Stimulated activated CD8-positive, alpha-beta memory T cell treated with anti-CD3 and anti-CD28 coated beads, Interleukin-12 subunit alpha, Interleukin-12 subunit beta, amount 100 ng/mL, for 24 hours (primary cell): ENCODE measurements at regions not wholly inside any gene's neighbourhood (a gene's known extent, or its start where the extent isn't known, plus 50 kb on each side); places are given as distances from the start of the nearest gene placed in this dataset.

Source experiments
- DNase-seq: peaks from one replicate; pipeline ENCODE4 v3.0.0-alpha.2; 2020; ENCODE audit errors: extremely low read depth

DNA sequence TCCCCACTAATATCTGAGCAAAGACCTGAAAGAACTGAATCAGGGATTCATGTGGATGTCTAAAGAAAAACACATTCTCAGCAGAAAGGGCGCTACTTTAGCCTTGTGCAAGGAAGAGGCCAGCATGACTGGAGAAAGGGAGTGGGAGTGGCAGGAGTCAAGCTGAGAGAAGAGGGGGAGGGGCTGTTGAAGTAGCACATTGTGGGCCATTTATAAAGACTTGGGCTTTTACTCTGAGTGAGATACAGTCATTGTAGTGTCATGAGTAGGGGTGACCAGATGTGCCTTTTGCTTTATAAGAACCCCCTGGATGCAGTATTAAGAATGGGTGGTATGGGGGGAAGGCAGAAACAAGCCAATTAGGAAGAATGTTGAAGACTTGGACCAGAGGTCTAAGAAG, 452.8 kb downstream of the ENC1 start:
- DNase-seq, result no peak

DNA sequence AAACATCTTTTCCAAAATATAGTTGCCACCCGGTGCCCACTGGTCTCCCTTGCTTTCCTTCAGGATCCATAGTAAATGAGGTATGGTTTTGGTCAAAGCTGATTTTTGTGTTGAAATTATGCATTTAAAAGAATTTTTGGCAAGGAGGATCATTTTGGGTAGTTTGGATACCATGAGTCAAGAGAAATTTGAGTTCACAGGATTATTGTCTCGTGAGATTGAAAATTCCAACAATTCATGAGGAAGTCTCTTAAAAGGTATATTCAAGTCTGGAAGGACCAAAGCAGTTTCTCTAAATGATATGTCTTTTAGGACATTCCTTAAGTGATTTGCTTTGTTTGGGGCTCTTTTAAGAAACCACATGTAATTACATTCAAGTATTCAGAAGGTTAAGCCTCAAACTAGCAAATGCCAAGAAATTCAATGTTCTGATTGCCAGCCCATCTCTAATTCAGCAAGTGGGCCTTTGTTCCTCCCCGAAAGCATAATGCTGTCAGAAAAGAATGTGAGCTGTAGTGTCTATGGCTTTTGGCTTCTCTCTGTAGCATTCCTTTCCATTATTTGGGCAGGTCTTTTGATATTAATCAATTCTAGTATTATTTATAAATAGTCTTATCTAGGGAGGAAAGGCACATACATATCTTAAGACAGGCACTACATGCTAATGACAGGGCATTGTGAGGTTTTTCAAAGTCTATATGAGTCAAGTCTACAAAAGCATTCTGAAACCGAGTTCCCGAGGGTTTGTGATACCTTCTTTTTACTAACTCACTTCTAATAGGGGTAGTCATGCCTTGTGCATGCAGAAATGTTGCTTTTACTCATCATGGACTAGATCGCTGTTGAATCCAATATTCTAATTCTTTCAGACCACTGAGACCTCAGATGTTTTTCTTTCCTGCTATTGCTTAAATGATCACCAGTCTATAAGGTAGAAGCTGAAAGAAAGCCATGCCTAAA, 453.9 kb downstream of the ENC1 start:
- DNase-seq, result no peak

- no peak for DNase-seq
Measured at GRCh38 chr5:74185599-74185998, 454.9 kb downstream of the ENC1 start.

- DNase-seq, result no peak
Measured at GRCh38 chr5:74184649-74185048, 455.9 kb downstream of the ENC1 start.

DNA sequence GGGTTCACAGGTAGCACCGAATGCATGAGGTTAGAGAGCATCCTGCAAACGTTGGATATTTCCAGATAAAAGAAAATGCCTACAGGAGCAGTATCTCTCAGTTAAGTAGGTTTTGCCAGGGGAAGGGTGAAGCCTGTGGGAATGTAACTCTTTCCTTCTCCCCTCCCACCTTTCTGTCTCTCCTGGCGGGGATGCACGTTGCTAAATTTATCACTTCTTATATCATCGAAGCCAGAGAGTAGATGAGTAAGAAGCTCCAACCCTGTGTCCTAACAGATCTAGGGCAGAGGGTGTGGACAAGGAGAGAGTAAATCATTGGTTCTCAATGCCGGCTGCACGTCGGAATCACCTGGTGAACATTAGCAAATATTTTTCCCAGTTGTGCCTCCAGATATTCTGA, 457.5 kb downstream of the ENC1 start:
- no peak for DNase-seq

DNA sequence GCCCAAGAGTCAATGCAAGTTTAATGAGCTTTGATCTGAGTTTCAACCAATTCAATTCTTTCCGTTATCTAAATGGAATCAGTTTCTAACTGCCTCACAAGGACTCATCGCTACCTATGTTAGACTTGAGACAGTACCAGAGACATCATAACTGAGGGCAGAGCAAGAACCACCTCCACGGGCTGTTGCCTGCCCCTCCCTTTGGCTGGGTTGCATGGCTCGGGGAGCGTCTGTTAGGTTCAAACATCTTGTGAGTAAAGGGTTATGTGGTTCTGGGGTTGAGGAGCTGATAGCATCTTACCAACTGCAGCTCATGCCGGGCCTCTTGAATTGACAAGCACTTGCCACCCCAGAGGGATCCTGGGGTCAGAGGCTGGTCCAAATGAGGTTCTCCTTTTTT, 457.9 kb downstream of the ENC1 start:
- no peak for DNase-seq

- no peak for DNase-seq
Measured at GRCh38 chr5:74179701-74180100, 460.8 kb downstream of the ENC1 start.

- DNase-seq, result no peak
Measured at GRCh38 chr5:74179179-74179578, 461.3 kb downstream of the ENC1 start.

DNA sequence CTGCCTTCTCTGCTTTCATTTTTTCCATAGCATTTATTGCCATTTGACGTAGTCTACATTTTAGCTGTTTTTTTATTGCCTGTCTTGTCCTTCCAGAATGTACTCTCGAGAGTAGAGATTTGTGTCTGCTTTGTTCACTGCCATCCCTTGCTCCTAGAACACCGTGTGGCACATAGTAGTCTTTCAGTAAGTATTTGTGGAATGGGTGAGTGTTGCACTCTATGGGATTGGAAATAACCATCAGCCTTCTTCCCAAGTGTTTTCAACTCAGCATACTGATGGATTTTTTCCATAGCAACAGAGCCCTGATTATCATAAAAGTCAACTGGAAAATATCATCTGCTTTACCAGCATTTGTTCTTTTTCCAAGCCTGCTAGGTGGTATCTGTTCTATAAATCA, 462.6 kb downstream of the ENC1 start:
- no peak for DNase-seq

GRCh38 chr5:74174366-74174765, 466.2 kb downstream of the ENC1 start:
- DNase-seq, result no peak

DNA sequence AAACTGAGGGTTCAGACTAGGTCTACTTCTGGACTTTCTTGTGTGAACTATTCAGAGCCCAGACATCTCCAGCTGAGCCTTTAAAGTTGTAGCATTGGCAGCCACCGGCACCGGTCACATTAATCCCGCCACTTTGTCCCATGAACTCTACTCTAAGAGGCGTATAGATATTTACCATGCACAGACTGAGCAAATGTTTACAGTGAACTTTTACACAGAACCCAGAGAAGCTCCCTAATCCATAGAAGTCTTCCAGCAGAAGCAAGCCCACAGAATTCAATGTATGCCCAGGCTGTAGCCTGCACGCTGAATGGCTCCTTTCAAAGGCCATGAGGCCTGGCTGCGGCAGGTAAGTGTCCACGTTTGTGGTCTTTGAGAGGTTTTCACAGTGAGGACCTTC, 466.9 kb downstream of the ENC1 start:
- DNase-seq, result no peak

GRCh38 chr5:74173241-74173640, 467.3 kb downstream of the ENC1 start:
- DNase-seq, result no peak

DNA sequence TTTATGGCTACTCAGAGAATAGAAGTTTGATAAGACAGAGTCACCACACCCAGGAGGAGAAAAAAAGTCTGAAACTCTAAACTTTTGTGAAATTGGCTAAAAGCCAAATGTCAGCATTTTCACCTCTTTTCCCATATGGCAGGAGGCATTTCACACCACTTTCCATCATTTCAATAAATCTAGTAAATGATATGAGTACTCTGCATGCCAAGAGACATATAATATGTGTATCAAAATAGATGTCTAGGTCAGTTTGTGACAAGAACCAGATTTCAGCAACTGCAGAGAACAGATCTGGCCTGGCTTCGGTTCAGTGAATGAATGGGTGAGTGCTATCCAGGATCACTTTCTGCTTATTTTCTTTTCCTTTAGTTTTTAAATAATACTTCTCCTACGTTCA, 470.8 kb downstream of the ENC1 start:
- DNase-seq, result no peak

GRCh38 chr5:74167930-74168315, 472.6 kb downstream of the ENC1 start:
- no peak for DNase-seq

- no peak for DNase-seq
Measured at GRCh38 chr5:74167206-74167929, 473.2 kb downstream of the ENC1 start.

GRCh38 chr5:74166064-74166463, 474.5 kb downstream of the ENC1 start:
- DNase-seq, result no peak

DNA sequence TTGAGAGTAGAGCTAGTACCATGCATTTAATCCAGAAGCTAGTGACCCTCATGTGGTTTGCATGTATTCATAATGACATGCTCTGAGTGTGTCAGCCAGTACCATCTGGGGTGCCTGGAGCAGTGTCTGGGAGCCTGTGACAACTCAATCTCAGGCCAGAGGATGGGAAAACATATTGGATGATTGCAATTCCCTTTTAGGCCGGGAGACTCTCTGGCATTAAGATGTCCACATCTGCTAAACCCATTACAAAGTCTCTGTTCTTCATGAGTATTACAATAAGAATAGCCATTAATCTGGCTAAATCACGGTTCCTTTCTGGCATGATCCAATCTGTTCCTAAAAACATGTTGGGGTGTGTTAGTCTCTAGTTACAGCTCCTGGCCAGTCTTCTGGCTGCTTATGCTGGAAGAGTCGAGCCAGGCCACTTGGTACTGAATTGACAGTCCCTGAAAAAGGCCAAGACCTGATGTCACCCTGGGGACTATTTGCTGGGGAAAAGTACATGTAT, 475.7 kb downstream of the ENC1 start:
- DNase-seq, result no peak

DNA sequence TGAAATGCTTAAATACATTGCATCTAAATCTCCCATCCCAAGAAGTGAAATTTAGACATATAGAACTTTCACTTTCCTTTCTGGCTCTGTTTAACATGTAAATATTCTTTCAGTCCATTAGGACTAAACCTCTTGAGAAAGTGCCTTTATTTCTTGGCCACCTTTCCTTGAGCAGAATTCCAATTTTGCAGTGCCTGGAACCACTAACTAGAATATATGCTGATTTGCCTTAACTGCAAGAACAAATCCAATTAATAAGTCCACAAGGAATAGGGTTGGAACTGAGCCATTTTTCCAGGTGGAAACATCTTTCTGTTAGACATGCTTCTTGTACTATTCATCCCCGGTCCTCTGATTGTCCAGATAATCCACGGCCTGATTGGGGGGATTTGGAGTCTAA, 478.0 kb downstream of the ENC1 start:
- DNase-seq, result no peak

DNA sequence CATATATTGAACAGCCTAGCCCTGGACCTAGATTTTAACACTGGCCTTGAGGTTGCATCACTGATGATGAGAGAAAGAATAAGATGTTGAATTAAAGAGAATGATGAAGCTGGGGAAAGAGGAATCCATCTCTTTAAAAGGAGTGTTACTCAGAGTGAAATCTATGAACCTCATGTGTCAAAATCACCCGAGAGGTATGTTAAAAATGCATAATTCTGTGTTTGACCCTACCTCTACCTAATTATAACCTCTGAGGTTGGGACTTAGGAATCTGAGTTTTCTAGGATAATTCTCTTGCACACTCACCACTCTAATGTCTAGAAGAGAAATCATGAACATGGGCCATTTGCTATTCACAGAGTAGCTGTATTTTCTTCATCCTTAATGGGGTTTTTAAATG, 479.4 kb downstream of the ENC1 start:
- no peak for DNase-seq

- no peak for DNase-seq
Measured at GRCh38 chr5:74156728-74157383, 483.7 kb downstream of the ENC1 start.

DNA sequence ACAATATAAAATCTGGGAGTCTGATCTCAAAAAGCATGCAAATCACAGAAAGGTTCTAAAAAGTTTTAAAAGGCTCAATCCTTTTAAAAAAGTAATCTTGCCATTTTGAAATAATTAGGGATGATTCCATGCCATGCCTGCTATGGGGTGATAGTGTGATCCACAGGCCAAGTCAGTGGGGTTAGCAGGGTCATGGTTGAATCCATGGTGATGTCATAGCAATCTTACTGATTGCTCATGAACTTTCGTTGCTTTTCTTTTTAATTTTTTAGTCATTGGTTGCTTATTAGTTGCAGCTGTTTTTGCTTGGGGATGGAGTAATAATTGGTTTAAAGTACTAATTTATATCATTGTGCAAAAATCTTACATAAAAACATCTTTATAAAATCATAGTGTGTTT, 485.0 kb downstream of the ENC1 start:
- no peak for DNase-seq

GRCh38 chr5:74154526-74154925, 486.0 kb downstream of the ENC1 start:
- no peak for DNase-seq
